ENCODE measurements at regions not wholly inside any gene's neighbourhood (a gene's known extent, or its start where the extent isn't known, plus 50 kb on each side); places are given as distances from the start of the nearest gene placed in this dataset.

GRCh38 chr5:35312267-35312666 lies 82.0 kb upstream of the PRLR start:
- no peak for DNase-seq

- no peak for DNase-seq
Measured at GRCh38 chr5:35309365-35310130, 79.3 kb upstream of the PRLR start.

GRCh38 chr5:35308421-35308820 lies 78.1 kb upstream of the PRLR start:
- peak; percentile 40 for DNase-seq

- DNase-seq, result no peak
Measured at GRCh38 chr5:35306716-35307365, 76.6 kb upstream of the PRLR start.

GRCh38 chr5:35305336-35306020 lies 75.2 kb upstream of the PRLR start:
- DNase-seq, result no peak

- no peak for DNase-seq
Measured at GRCh38 chr5:35304291-35304690, 74.0 kb upstream of the PRLR start.

GRCh38 chr5:35303152-35303551 lies 72.9 kb upstream of the PRLR start:
- no peak for DNase-seq

GRCh38 chr5:35302544-35302943 lies 72.3 kb upstream of the PRLR start:
- no peak for DNase-seq

GRCh38 chr5:35297755-35298154 lies 67.5 kb upstream of the PRLR start:
- DNase-seq, result no peak

- peak; percentile 94 for DNase-seq
Measured at GRCh38 chr5:35294976-35295375, 64.7 kb upstream of the PRLR start.

GRCh38 chr5:35294017-35294416 lies 63.7 kb upstream of the PRLR start:
- no peak for DNase-seq

GRCh38 chr5:35285435-35285834 lies 55.1 kb upstream of the PRLR start:
- no peak for DNase-seq

GRCh38 chr5:35285011-35285410 lies 54.7 kb upstream of the PRLR start:
- no peak for DNase-seq

GRCh38 chr5:35284364-35284763 lies 54.1 kb upstream of the PRLR start:
- DNase-seq, result no peak

GRCh38 chr5:35282810-35283209 lies 52.5 kb upstream of the PRLR start:
- no peak for DNase-seq

- DNase-seq, result no peak
Measured at GRCh38 chr5:35281613-35282012, 51.3 kb upstream of the PRLR start.

Data from NCI-H748 treated with DMSO at 0.1 percent for 48 hours (cell line).